ENCODE measurements at regions not wholly inside any gene's neighbourhood (a gene's known extent, or its start where the extent isn't known, plus 50 kb on each side); places are given as distances from the start of the nearest gene placed in this dataset.
"Not testable (repeated sequence)": the region's sequence is repeated elsewhere in the genome, so short reads cannot be mapped to it uniquely, and the experiment has no call there.

GRCh38 chr6:77124604-77125003, 338.7 kb downstream of the HTR1B start:
- Mint-ChIP-seq H3K4me3 (no peak overlapping the region), H3K27me3 (no peaks in the 10 kb centered on the region), H3K27ac (no peak overlapping the region), H3K36me3 (ENCODE audit: low read depth) (no peaks in the 10 kb centered on the region), H3K4me1 (no peaks in the 10 kb centered on the region), H3K9me3 (peaks cover 8% of the 10 kb centered on the region)
- intact Hi-C loops (cut with micrococcal nuclease) = no loop called here
- no peak for DNase-seq

DNA sequence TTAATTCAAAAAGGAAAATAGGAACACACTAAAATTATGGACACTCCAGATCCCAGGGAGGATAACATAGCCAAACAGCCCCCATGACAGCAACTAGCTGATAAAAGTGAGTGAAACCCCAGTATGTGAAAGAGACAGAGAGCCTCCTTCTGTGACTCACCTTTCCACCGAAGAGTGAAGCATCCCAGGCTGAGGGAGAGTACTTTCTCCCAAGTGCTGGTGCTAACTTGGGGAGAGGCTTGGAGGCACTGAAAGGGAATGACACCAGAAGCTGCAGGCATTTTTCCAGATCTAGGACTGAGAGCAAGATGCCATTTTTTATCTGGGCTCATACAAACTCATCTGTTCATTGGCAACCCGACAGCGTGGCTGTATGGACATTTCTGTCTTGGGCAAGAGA, 339.8 kb downstream of the HTR1B start:
- Mint-ChIP-seq H3K27me3 (no peaks in the 10 kb centered on the region), H3K9me3 (peaks cover 8% of the 10 kb centered on the region), H3K4me3 (no peak overlapping the region), H3K27ac (no peak overlapping the region), H3K4me1 (no peaks in the 10 kb centered on the region), H3K36me3 (ENCODE audit: low read depth) (no peaks in the 10 kb centered on the region)
- intact Hi-C loops (cut with micrococcal nuclease) = no loop called here
- no peak for DNase-seq

DNA sequence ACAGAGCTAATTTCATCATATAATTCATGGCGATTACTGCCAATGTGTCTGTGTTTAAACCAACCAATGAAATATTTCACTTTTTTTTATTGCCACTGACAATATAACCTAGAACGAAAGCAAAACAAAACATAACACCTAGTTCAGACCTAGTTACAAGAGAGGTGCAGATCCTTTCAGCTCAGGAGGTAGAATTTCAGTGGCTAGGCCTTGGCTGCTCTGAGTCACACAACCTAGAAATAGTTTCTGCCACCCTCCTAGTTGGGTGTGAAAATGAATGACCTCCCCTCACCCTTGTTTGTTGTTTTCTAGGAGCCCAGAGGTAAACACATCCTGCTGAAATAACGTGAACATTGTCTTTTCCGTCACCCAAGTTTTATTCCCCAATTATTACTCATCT, 356.3 kb downstream of the HTR1B start:
- Mint-ChIP-seq H3K4me3 (no peak overlapping the region), H3K9me3 (no peaks in the 10 kb centered on the region), H3K4me1 (no peaks in the 10 kb centered on the region), H3K27ac (no peak overlapping the region), H3K27me3 (no peaks in the 10 kb centered on the region), H3K36me3 (ENCODE audit: low read depth) (no peaks in the 10 kb centered on the region)
- DNase-seq = no peak
- intact Hi-C loops (cut with micrococcal nuclease) = no loop called here

- intact Hi-C loops (cut with micrococcal nuclease) = no loop called here
- no peak overlapping the region for H3K27ac Mint-ChIP-seq
- H3K27me3 Mint-ChIP-seq = no peaks in the 10 kb centered on the region
- no peaks in the 10 kb centered on the region for H3K9me3 Mint-ChIP-seq
- no peaks in the 10 kb centered on the region for H3K36me3 Mint-ChIP-seq (ENCODE audit: low read depth)
- H3K4me3 Mint-ChIP-seq = no peak overlapping the region
- DNase-seq = no peak
- H3K4me1 Mint-ChIP-seq = no peaks in the 10 kb centered on the region
Measured at GRCh38 chr6:77105091-77105490, 358.2 kb downstream of the HTR1B start.

DNA sequence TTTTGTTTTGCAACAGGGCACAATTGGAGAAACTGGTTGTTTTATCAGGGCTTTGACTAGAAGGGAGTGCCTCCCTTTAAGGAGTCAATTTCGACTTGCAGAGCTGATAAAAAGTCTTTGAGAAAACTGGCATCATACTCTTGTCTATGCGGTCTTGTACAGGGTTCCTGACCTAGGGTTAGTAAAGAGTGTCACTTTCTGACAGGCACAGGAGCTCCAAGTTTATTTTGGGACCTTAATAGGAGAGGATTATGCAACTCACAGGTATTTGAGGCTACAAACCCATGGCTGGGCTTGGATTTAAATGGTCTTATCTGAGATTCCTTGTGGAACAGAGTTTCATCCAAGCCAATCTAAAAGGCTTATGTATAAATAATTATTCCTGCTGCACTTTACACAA, 365.4 kb downstream of the HTR1B start:
- DNase-seq = no peak
- H3K27ac Mint-ChIP-seq = no peak overlapping the region
- H3K9me3 Mint-ChIP-seq = no peaks in the 10 kb centered on the region
- H3K4me1 Mint-ChIP-seq = no peaks in the 10 kb centered on the region
- no peak overlapping the region for H3K4me3 Mint-ChIP-seq
- intact Hi-C loops (cut with micrococcal nuclease) = no loop called here
- H3K27me3 Mint-ChIP-seq = no peaks in the 10 kb centered on the region
- H3K36me3 Mint-ChIP-seq (ENCODE audit: low read depth) = no peaks in the 10 kb centered on the region

DNA sequence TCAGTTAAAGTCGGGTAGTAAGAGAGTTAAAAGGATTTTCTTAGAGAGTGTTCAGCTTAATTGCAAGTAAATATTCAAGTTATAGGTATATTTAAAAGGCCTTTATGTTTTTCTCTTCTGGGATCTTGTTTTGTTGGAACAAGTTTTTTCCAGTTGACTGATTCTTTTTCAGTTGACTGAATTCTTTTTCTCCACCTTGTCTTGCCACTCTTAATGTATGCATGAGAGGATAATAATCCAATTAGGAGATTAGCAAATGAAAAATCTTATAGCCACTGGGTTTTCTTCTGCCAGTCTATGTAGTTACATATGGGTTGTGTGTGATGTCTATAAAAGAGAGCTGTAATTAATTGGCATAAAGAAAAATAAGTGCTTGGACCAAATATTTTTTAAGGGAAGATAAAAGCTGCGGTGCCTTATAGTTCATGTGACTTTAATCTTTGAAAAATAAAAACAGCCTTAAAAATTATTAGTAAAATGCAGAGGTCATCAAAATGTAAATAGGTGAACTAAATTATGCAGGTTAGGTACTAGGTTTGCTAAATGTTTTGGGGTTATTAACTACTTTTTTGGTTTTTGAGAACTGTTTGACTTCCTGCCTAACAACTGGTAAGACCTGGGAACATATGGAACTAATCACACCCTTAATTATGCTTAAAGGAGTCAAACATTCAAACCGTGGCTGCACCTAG, 367.2 kb downstream of the HTR1B start:
- no peaks in the 10 kb centered on the region for H3K4me1 Mint-ChIP-seq
- no peaks in the 10 kb centered on the region for H3K27me3 Mint-ChIP-seq
- no peak for DNase-seq
- no peak overlapping the region for H3K27ac Mint-ChIP-seq
- H3K4me3 Mint-ChIP-seq = no peak overlapping the region
- peaks cover 7% of the 10 kb centered on the region for H3K9me3 Mint-ChIP-seq
- intact Hi-C loops (cut with micrococcal nuclease) = no loop called here
- H3K36me3 Mint-ChIP-seq (ENCODE audit: low read depth) = no peaks in the 10 kb centered on the region

GRCh38 chr6:77094821-77095220, 368.5 kb downstream of the HTR1B start:
- no peak overlapping the region for H3K4me3 Mint-ChIP-seq
- H3K9me3 Mint-ChIP-seq = peaks cover 7% of the 10 kb centered on the region
- no peaks in the 10 kb centered on the region for H3K4me1 Mint-ChIP-seq
- H3K36me3 Mint-ChIP-seq (ENCODE audit: low read depth) = no peaks in the 10 kb centered on the region
- H3K27me3 Mint-ChIP-seq = no peaks in the 10 kb centered on the region
- intact Hi-C loops (cut with micrococcal nuclease) = no loop called here
- no peak for DNase-seq
- no peak overlapping the region for H3K27ac Mint-ChIP-seq

GRCh38 chr6:77092971-77093370, 370.3 kb downstream of the HTR1B start:
- Mint-ChIP-seq H3K9me3 (peaks cover 9% of the 10 kb centered on the region), H3K4me3 (no peak overlapping the region), H3K4me1 (no peaks in the 10 kb centered on the region), H3K27ac (no peak overlapping the region), H3K27me3 (no peaks in the 10 kb centered on the region), H3K36me3 (ENCODE audit: low read depth) (no peaks in the 10 kb centered on the region)
- intact Hi-C loops (cut with micrococcal nuclease) = no loop called here
- DNase-seq = no peak

DNA sequence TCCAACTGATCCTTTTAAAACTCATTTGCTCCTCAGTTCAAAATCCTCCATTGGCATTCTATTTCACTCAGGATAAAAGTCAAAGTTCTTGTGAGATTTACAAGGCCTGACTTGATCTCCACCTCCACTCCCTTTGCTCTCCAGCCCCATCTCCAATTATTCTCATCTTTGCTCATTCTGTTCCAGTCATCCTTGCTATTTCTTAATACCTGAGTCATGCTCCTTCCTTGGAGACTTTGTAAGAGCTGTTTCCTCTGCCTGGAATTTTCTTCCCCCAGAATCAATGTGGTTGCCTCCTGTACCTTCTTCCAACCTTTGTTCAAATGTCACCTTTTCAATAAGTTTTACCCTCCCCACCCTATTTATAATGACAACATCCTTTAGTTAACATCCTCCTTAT, 373.5 kb downstream of the HTR1B start:
- no peaks in the 10 kb centered on the region for H3K36me3 Mint-ChIP-seq (ENCODE audit: low read depth)

GRCh38 chr6:77087794-77088318, 375.4 kb downstream of the HTR1B start:
- H3K27ac Mint-ChIP-seq; DNase-seq; H3K4me3 Mint-ChIP-seq; H3K27me3 Mint-ChIP-seq; H3K4me1 Mint-ChIP-seq; H3K36me3 Mint-ChIP-seq (ENCODE audit: low read depth); intact Hi-C loops (cut with micrococcal nuclease); H3K9me3 Mint-ChIP-seq: not testable (repeated sequence)

More for the DNA sequence above, 373.5 kb downstream of the HTR1B start:
- H3K27ac Mint-ChIP-seq = no peak overlapping the region
- intact Hi-C loops (cut with micrococcal nuclease) = no loop called here
- no peaks in the 10 kb centered on the region for H3K27me3 Mint-ChIP-seq
- H3K9me3 Mint-ChIP-seq = peaks cover 9% of the 10 kb centered on the region
- no peak for DNase-seq
- no peaks in the 10 kb centered on the region for H3K4me1 Mint-ChIP-seq
- no peak overlapping the region for H3K4me3 Mint-ChIP-seq

DNA sequence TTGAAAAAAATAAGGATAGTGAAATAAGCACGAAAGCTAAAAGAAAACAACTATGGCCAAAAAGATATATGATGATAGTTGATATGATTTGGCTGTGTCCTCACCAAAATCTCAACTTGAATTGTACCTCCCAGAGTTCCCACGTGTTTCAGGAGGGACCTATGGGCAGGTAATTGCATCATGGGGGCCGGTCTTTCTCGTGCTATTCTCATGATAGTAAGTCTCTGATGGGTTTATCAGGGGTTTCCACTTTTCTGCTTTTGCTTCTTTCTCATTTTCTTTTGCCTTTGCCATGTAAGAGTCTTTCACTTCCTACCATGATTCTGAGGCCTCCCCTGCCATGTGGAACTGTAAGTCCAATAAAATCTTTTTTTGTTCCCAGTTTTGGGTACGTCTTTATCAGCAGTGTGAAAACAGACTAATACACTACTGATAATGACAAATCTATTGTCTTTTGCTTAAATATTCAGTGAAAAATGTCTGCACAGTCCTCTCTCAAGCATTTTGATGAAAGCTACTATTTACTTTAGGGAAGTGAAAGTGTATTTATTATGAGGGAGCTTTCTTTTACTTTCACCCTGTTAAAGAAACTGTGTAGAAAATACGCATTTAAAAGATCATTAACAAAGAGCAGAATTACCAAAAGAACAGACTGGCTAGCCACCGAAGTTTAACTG, 389.1 kb downstream of the HTR1B start:
- intact Hi-C loops (cut with micrococcal nuclease) = no loop called here
- DNase-seq = no peak
- H3K9me3 Mint-ChIP-seq = no peaks in the 10 kb centered on the region
- no peaks in the 10 kb centered on the region for H3K4me1 Mint-ChIP-seq
- H3K27ac Mint-ChIP-seq = no peak overlapping the region
- H3K27me3 Mint-ChIP-seq = no peaks in the 10 kb centered on the region
- no peak overlapping the region for H3K4me3 Mint-ChIP-seq
- no peaks in the 10 kb centered on the region for H3K36me3 Mint-ChIP-seq (ENCODE audit: low read depth)

DNA sequence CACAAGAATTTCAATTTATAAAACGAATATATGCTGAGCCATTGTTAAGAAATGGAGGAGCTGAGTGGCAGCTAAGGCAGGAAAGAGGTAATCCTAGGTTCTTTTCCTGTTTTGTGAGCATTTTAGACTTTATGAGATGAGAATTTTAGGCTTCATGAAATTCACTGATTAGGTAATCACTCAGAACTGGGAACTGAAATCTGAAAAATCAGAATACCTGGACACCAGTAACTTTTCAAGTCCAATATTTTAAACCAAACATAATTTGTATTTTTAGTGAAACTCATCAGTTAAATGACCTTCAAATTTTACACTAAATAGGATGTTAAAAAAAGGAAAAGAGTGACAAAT, 389.9 kb downstream of the HTR1B start:
- Mint-ChIP-seq H3K9me3 (no peaks in the 10 kb centered on the region), H3K36me3 (ENCODE audit: low read depth) (no peaks in the 10 kb centered on the region), H3K4me1 (no peaks in the 10 kb centered on the region), H3K27me3 (no peaks in the 10 kb centered on the region), H3K4me3 (no peak overlapping the region), H3K27ac (no peak overlapping the region)
- DNase-seq = no peak
- intact Hi-C loops (cut with micrococcal nuclease) = no loop called here

GRCh38 chr6:77072694-77073409, 390.4 kb downstream of the HTR1B start:
- Mint-ChIP-seq H3K4me1 (no peaks in the 10 kb centered on the region), H3K27ac (no peak overlapping the region), H3K27me3 (no peaks in the 10 kb centered on the region)

DNA sequence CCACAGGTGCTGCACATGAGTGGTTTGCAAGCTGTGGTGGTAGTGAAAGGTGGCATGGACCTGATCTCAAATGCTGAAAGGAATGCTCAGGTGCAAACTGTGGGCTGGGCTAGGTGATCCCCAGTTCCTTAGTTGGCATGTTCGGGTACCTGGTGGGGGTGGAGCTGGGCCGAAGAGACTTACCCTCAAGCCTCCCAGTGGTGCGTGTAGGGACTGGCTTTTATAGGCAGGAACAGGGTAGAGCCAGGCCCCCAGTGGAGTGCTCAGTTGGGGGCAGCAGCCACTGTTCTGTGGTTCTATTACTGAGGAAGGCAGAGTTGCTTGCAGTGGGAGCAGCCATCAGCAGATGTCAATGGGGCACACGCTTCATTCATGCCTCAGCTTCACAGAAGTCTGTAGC, 399.8 kb downstream of the HTR1B start:
- Mint-ChIP-seq H3K9me3 (peaks cover 10% of the 10 kb centered on the region), H3K27me3 (no peaks in the 10 kb centered on the region), H3K36me3 (ENCODE audit: low read depth) (no peaks in the 10 kb centered on the region), H3K4me3 (no peak overlapping the region), H3K4me1 (no peaks in the 10 kb centered on the region), H3K27ac (no peak overlapping the region)
- no peak for DNase-seq
- intact Hi-C loops (cut with micrococcal nuclease) = no loop called here

More at GRCh38 chr6:77072694-77073409, 390.4 kb downstream of the HTR1B start:
- intact Hi-C loops (cut with micrococcal nuclease) = no loop called here
- Mint-ChIP-seq H3K36me3 (ENCODE audit: low read depth) (no peaks in the 10 kb centered on the region), H3K4me3 (no peak overlapping the region), H3K9me3 (no peaks in the 10 kb centered on the region)
- DNase-seq = no peak

Data from activated CD4-positive, alpha-beta T cell treated with anti-CD3 and anti-CD28 coated beads, Interleukin-2, amount 10 ng/mL, durations not matched to agents 24 days and 14 days (primary cell).